Sigmoid colon (tissue), 6 donors: ENCODE measurements at regions not wholly inside any gene's neighbourhood (a gene's known extent, or its start where the extent isn't known, plus 50 kb on each side); places are given as distances from the start of the nearest gene placed in this dataset.

ENCODE experiments used
- DNase-seq: peaks from one replicate; pipeline ENCODE4 v3.0.0-alpha.2; 2019
- H3K27ac ChIP-seq, 4 donors: fragments of 200-600 bp; sonication (generic); one replicate each; pipeline ENCODE4 v1.5.1; 2016 to 2019; ENCODE audit warnings: mild to moderate bottlenecking in 1 of 4
- H3K27me3 ChIP-seq, 3 donors: fragments of 200-600 bp; sonication (generic); one replicate each; pipeline ENCODE4 v1.5.1; 2019; ENCODE audit warnings: mild to moderate bottlenecking in 1 of 3
- H3K36me3 ChIP-seq, 4 donors: fragments of 200-600 bp; sonication (generic); one replicate each; pipeline ENCODE4 v1.5.1; 2016 to 2019
- H3K4me1 ChIP-seq, 4 donors: fragments of 200-600 bp; sonication (generic); one replicate each; pipeline ENCODE4 v1.5.1; 2017 to 2019
- H3K4me3 ChIP-seq, 4 donors: fragments of 200-600 bp; sonication (generic); one replicate each; pipeline ENCODE4 v1.5.1; 2017 to 2019; ENCODE audit warnings: mild to moderate bottlenecking in 2 of 4, moderate library complexity in 1 of 4
- H3K9me3 ChIP-seq, 4 donors: fragments of 200-600 bp in 3 of 4; sonication (generic) in 3 of 4; one replicate each; pipeline versions ENCODE4 v1.5.1 to v1.6.1; 2013 to 2019
- EP300 ChIP-seq, 4 donors: sonication (generic); formaldehyde crosslinking; IDR thresholded peaks; one replicate each; pipeline ENCODE4 v1.6.1; 2017; ENCODE audit warnings: antibody characterized with exemption in 4 of 4
- POLR2A ChIP-seq, 2 donors: fragments of 450-650 bp; IDR thresholded peaks; one replicate each; pipeline ENCODE4 v1.6.1; 2016; ENCODE audit warnings: antibody characterized with exemption in 2 of 2, mild to moderate bottlenecking in 2 of 2, moderate library complexity in 2 of 2
- POLR2AphosphoS5 ChIP-seq, 4 donors: sonication (generic); formaldehyde crosslinking; IDR thresholded peaks; one replicate each; pipeline ENCODE4 v1.6.1; 2017; ENCODE audit warnings: antibody characterized with exemption in 4 of 4
- WGBS, 2 donors: extraction: QIAGEN DNeasy Blood & Tissue Kit; methylation state at CpG; one replicate each; pipeline ENCODE4 v1.1.7; 2013; 5-methylcytosine and 5-hydroxymethylcytosine counted together
- intact Hi-C: fragments of 100-400 bp; cut with DNase I; formaldehyde crosslinking; loops from one replicate; pipeline ENCODE4 v1.15.1; 2023
- TF ChIP-seq, protein P1 (sequence below), 4 experiments: fragments of 450-650 bp in 3 of 4; fragments of 200-600 bp in 1 of 4; IDR thresholded peaks; one replicate each; pipeline ENCODE4 v1.5.1; 2016 to 2019; ENCODE audit warnings: antibody characterized with exemption in 4 of 4, mild to moderate bottlenecking in 3 of 4, moderate library complexity in 2 of 4
- donor health status: healthy with polysubstance abuse.
- donor health status: healthy.

DNA sequence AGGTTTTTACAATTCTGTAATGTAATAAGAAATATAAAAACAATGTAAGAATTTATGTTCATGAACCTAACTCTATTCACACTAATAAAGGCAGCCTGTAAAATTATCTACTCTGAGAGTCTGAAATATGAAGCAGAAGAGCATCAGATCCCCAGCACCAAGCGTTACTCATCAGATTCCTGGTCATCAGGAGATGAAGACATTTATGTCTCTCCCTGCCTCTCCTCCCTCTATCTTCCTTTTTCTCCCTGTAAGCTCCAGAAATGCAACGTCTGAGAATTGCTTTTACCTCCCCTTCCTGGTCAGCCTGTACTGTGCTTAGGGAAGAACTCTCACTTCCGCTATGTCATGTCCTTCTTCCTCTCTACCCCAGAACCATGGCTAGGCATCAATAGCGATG, 114.4 kb upstream of the SLIT3 start:
- 59 to 75% methylated on average over 4 of the region's 4 CpGs for WGBS, 2 donors
- no peaks in the 10 kb centered on the region for H3K27me3 ChIP-seq
- DNase-seq: no peak
- no peaks in the 10 kb centered on the region for H3K36me3 ChIP-seq
- no peaks in the 10 kb centered on the region for H3K4me1 ChIP-seq
- H3K4me3 ChIP-seq: no peak overlapping the region
- no peaks in the 10 kb centered on the region for H3K9me3 ChIP-seq
- H3K27ac ChIP-seq: no peak overlapping the region
- intact Hi-C loops: no loop called here
- no peak for TF ChIP-seq EP300 (IDR thresholded peaks at IDR 0.05)
- TF ChIP-seq, protein P1, sequence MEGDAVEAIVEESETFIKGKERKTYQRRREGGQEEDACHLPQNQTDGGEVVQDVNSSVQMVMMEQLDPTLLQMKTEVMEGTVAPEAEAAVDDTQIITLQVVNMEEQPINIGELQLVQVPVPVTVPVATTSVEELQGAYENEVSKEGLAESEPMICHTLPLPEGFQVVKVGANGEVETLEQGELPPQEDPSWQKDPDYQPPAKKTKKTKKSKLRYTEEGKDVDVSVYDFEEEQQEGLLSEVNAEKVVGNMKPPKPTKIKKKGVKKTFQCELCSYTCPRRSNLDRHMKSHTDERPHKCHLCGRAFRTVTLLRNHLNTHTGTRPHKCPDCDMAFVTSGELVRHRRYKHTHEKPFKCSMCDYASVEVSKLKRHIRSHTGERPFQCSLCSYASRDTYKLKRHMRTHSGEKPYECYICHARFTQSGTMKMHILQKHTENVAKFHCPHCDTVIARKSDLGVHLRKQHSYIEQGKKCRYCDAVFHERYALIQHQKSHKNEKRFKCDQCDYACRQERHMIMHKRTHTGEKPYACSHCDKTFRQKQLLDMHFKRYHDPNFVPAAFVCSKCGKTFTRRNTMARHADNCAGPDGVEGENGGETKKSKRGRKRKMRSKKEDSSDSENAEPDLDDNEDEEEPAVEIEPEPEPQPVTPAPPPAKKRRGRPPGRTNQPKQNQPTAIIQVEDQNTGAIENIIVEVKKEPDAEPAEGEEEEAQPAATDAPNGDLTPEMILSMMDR (IDR thresholded peaks at IDR 0.05): no peak
- TF ChIP-seq POLR2A (IDR thresholded peaks at IDR 0.05): no peak

DNA sequence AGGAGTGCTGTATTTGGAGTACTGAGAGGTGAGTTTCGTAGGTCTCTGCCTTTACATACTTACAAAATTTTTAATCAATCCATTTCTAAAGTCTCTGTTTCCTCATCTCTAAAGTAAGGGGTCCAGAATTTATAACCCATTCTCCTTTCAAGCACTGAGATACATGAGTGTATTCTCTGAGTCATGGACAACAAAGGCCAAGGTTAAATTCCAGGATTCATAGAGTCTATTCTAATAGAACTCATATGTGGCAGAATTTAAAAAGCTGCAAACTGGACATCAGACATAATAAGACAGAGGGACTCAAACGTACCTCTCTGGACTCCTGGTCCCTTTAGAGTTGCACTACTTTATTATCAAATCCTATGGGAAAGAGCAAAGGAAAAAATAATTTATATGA, 112.5 kb upstream of the SLIT3 start:
- Histone ChIP-seq H3K4me1 (no peaks in the 10 kb centered on the region), H3K4me3 (no peak overlapping the region), H3K27ac (no peak overlapping the region), H3K36me3 (no peaks in the 10 kb centered on the region), H3K27me3 (no peaks in the 10 kb centered on the region), H3K9me3 (no peaks in the 10 kb centered on the region)
- TF ChIP-seq, protein P1 (IDR thresholded peaks at IDR 0.05): no peak
- TF ChIP-seq POLR2A (IDR thresholded peaks at IDR 0.05): no peak
- no peak for TF ChIP-seq POLR2AphosphoS5 (IDR thresholded peaks at IDR 0.05)
- TF ChIP-seq EP300 (IDR thresholded peaks at IDR 0.05): no peak
- 31 to 66% methylated on average over 2 of the region's 2 CpGs for WGBS, 2 donors
- intact Hi-C loops: no loop called here
- DNase-seq: no peak

DNA sequence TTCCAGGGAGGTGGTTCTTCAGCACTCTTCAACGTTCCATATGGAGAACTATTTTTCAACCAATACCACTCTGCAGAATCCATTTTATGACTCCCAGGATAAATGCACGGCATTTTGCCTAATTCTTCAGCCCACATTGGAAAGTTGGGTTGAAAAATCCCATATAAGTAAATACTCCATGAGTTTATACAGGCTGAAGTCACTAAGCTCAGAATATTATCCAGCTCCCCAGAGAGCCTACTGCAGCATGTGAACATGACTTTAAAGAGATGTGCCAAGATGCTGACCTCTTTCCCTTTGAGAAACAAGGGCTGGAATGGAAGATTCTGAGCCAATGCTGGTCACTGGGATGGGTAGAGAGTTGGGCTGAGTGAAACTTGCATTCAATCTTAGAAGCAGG, 111.9 kb upstream of the SLIT3 start:
- 51 to 55% methylated on average over 2 of the region's 2 CpGs for WGBS, 2 donors
- Histone ChIP-seq H3K27ac (no peak overlapping the region), H3K9me3 (no peaks in the 10 kb centered on the region), H3K4me1 (no peaks in the 10 kb centered on the region), H3K4me3 (no peak overlapping the region), H3K27me3 (no peaks in the 10 kb centered on the region), H3K36me3 (no peaks in the 10 kb centered on the region)
- intact Hi-C loops: no loop called here
- no peak for DNase-seq
- TF ChIP-seq POLR2A (IDR thresholded peaks at IDR 0.05) (no peak), EP300 (IDR thresholded peaks at IDR 0.05) (no peak), POLR2AphosphoS5 (IDR thresholded peaks at IDR 0.05) (no peak)
- TF ChIP-seq, protein P1 (IDR thresholded peaks at IDR 0.05): no peak

DNA sequence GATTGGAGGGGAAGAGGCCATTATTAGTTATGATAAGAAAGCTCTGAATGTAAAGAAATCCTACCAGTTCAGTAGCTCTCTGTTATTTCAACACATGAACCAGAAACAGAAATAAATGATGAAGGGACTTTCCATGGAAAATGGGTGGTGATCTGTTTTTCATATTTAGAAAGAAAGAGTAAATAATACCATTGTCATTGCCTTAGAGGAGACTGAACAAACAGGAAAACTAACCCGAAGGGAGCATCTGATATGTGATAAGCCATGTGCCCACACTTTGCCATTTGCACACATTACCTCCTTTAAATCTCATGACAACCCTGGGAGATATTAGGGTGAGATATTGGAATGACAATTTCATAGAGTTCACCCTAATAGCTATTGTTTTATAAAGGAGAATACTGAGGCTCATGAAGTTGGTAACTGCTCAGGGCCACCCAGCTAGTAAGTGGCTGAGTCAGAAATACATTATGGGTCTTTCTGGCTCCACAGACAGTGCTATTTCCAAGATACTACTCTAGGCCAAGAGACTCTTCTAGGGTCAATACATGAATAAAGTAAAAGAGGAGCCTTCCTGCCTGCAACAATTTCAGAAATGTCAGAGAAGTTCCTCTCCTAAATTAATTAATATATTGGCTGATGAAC, 111.0 kb upstream of the SLIT3 start:
- intact Hi-C loops: no loop called here
- no peak for TF ChIP-seq EP300 (IDR thresholded peaks at IDR 0.05)
- no peak for TF ChIP-seq POLR2AphosphoS5 (IDR thresholded peaks at IDR 0.05)
- TF ChIP-seq, protein P1 (IDR thresholded peaks at IDR 0.05): no peak
- TF ChIP-seq POLR2A (IDR thresholded peaks at IDR 0.05): no peak
- WGBS, 2 donors: 21 to 56% methylated on average over 1 of the region's 1 CpG
- H3K36me3 ChIP-seq: no peaks in the 10 kb centered on the region
- H3K4me1 ChIP-seq: no peaks in the 10 kb centered on the region
- H3K27ac ChIP-seq: no peak overlapping the region
- no peaks in the 10 kb centered on the region for H3K27me3 ChIP-seq
- no peak for DNase-seq
- H3K9me3 ChIP-seq: no peaks in the 10 kb centered on the region
- no peak overlapping the region for H3K4me3 ChIP-seq
